ENCODE measurements at regions not wholly inside any gene's neighbourhood (a gene's known extent, or its start where the extent isn't known, plus 50 kb on each side); places are given as distances from the start of the nearest gene placed in this dataset.

DNA sequence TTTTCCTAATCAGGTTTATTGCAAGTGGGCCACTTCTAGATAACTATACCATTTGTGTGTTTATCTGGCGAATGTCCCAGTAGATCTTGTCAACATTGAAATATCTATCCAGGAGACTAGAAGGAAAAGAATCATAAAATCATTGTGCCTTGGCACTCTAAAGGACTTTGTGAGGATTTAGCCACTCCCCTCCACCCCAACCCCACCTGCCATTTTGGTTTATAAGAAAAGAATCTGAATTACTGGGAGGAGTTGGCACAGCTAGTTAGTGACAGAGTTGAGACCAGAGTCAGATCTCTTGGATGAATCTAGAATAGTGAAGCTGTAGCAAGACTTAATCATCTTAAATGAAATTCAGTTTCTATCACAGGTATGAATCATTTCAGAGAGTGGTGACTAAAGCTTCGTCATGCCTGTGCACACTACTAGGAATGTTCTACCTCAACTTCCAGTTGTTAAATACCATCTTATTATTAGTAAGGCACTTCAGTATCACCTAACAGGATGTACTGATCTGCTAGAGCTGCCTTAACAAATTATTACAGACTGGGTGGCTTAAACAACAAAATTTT lies 212.7 kb upstream of the SLC14A2 start:
- BruUV-seq (replicated peaks) = no TSS peak
- Histone ChIP-seq H3K27me3 (ENCODE audit: low read length) (no peaks in the 10 kb centered on the region), H3K9me3 (ENCODE audit: low read length) (no peaks in the 10 kb centered on the region), H3K9ac (ENCODE audit: low read length) (peak overlapping the region; percentile 47; the same call in 1 of the 2 replicates), H3K4me2 (ENCODE audit: low read length) (peak overlapping the region; percentile 45), H3K4me3 (ENCODE audit: low read length) (no peak overlapping the region), H4K20me1 (ENCODE audit: low read length) (no peaks in the 10 kb centered on the region), H3K27ac (ENCODE audit: low read length) (peak overlapping the region; percentile 94), H3K79me2 (ENCODE audit: low read length) (no peaks in the 10 kb centered on the region), H3K4me1 (ENCODE audit: insufficient read depth, low read length) (peaks cover 33% of the 10 kb centered on the region), H3K9me2 (replicated peaks; ENCODE audit: low read length) (no peaks in the 10 kb centered on the region), H3K36me3 (ENCODE audit: low read depth, low read length) (no peaks in the 10 kb centered on the region), H3F3A (ENCODE audit: low read length, unreplicated experiment) (peaks cover 4% of the 10 kb centered on the region), H2AFZ (ENCODE audit: low read length) (no peak overlapping the region)
- TF ChIP-seq EZH2 (IDR thresholded peaks at IDR 0.05; ENCODE audit: low read length, unreplicated experiment) = no peak
- no peak for TF ChIP-seq EZH2phosphoT487 (IDR thresholded peaks at IDR 0.05; ENCODE audit: borderline replicate concordance, low read length)
- TF ChIP-seq, protein P1, sequence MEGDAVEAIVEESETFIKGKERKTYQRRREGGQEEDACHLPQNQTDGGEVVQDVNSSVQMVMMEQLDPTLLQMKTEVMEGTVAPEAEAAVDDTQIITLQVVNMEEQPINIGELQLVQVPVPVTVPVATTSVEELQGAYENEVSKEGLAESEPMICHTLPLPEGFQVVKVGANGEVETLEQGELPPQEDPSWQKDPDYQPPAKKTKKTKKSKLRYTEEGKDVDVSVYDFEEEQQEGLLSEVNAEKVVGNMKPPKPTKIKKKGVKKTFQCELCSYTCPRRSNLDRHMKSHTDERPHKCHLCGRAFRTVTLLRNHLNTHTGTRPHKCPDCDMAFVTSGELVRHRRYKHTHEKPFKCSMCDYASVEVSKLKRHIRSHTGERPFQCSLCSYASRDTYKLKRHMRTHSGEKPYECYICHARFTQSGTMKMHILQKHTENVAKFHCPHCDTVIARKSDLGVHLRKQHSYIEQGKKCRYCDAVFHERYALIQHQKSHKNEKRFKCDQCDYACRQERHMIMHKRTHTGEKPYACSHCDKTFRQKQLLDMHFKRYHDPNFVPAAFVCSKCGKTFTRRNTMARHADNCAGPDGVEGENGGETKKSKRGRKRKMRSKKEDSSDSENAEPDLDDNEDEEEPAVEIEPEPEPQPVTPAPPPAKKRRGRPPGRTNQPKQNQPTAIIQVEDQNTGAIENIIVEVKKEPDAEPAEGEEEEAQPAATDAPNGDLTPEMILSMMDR (conservative IDR thresholded peaks at IDR 0.05; ENCODE audit: low read depth, low read length) = no peak
- ATAC-seq (peak; percentile 89), DNase-seq (peak; percentile 83)
- CTCF ChIA-PET = no interaction called here
- POLR2A ChIA-PET (ENCODE audit: unreplicated experiment) = no interaction called here
- intact Hi-C loops (cut with micrococcal nuclease) = no loop called here

DNA sequence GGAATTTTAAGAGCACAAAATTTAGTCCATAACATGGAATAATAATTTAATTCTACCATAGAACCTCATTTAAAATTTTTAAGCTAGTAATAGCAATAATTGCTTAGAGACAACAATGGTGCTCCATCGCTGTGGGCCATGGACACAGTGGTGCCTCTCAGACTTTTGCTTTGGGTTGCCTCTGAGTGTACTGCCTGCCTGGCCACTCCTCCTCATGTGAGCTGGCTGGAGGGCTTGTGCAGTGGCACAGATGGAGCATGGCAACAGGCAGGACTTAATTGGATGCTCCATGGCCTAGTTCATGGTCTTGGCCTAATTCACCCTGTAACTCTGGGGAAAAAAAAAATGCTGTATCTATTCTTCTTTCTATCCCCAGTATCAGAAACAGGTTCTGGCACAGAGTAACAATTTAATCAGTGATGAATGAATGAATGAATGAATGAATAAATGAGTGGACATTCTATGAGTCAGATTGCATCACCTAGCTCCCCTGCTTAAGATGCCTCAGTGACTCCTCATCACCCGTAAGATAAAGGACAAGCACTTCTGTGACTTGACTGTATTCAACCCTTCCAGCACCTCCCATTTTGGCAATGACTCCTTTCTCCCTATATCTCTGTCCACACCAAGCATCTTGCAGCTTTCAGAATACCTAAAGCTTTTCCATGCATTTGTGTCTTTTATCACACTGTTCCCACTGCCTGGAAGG lies 211.8 kb upstream of the SLC14A2 start:
- peak; percentile 25 for DNase-seq
- BruUV-seq (replicated peaks) = no TSS peak
- Histone ChIP-seq H3K4me1 (ENCODE audit: insufficient read depth, low read length) (peaks cover 28% of the 10 kb centered on the region), H4K20me1 (ENCODE audit: low read length) (no peaks in the 10 kb centered on the region), H3K9me3 (ENCODE audit: low read length) (no peaks in the 10 kb centered on the region), H2AFZ (ENCODE audit: low read length) (no peak overlapping the region), H3K9me2 (replicated peaks; ENCODE audit: low read length) (no peaks in the 10 kb centered on the region), H3K4me2 (ENCODE audit: low read length) (peak overlapping the region; percentile 45), H3K4me3 (ENCODE audit: low read length) (no peak overlapping the region), H3K79me2 (ENCODE audit: low read length) (no peaks in the 10 kb centered on the region), H3F3A (ENCODE audit: low read length, unreplicated experiment) (peaks cover 4% of the 10 kb centered on the region), H3K27me3 (ENCODE audit: low read length) (no peaks in the 10 kb centered on the region), H3K36me3 (ENCODE audit: low read depth, low read length) (no peaks in the 10 kb centered on the region), H3K27ac (ENCODE audit: low read length) (peak overlapping the region; percentile 94), H3K9ac (ENCODE audit: low read length) (peak overlapping the region; percentile 47; the same call in 1 of the 2 replicates)
- intact Hi-C loops (cut with micrococcal nuclease) = no loop called here
- no peak for TF ChIP-seq EZH2 (IDR thresholded peaks at IDR 0.05; ENCODE audit: low read length, unreplicated experiment)
- no peak for TF ChIP-seq EZH2phosphoT487 (IDR thresholded peaks at IDR 0.05; ENCODE audit: borderline replicate concordance, low read length)
- TF ChIP-seq, protein P1 (conservative IDR thresholded peaks at IDR 0.05; ENCODE audit: low read depth, low read length) = no peak
- ATAC-seq = no peak
- POLR2A ChIA-PET (ENCODE audit: unreplicated experiment) = no interaction called here
- CTCF ChIA-PET = no interaction called here

DNA sequence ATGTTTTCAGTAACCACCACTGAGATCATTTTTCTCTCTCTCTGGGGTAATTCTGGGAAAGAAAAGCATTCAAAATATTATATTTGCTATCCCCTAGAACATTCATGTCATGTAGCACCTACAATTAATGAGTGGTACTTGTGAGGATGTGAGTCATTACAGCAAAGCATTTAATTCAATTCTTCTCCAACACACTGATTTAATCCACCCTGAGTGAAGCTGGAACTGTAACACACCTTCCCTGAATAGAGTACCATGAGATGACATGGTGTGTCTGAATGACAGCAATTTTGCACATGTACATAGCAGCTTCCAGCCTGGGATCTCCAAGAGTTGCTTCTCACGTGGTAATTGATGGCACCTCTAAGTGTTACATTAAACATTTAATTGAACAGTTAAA lies 207.1 kb upstream of the SLC14A2 start:
- Histone ChIP-seq H3K27me3 (ENCODE audit: low read length) (no peaks in the 10 kb centered on the region), H3F3A (ENCODE audit: low read length, unreplicated experiment) (no peaks in the 10 kb centered on the region), H3K79me2 (ENCODE audit: low read length) (no peaks in the 10 kb centered on the region), H3K4me1 (ENCODE audit: insufficient read depth, low read length) (peaks cover 12% of the 10 kb centered on the region), H4K20me1 (ENCODE audit: low read length) (no peaks in the 10 kb centered on the region), H3K4me3 (ENCODE audit: low read length) (no peak overlapping the region), H3K4me2 (ENCODE audit: low read length) (no peak overlapping the region), H3K36me3 (ENCODE audit: low read depth, low read length) (no peaks in the 10 kb centered on the region), H3K9me2 (replicated peaks; ENCODE audit: low read length) (no peaks in the 10 kb centered on the region), H3K9ac (ENCODE audit: low read length) (no peak overlapping the region), H2AFZ (ENCODE audit: low read length) (no peak overlapping the region), H3K27ac (ENCODE audit: low read length) (no peak overlapping the region), H3K9me3 (ENCODE audit: low read length) (no peaks in the 10 kb centered on the region)
- intact Hi-C loops (cut with micrococcal nuclease) = no loop called here
- DNase-seq = no peak
- ChIA-PET POLR2A (ENCODE audit: unreplicated experiment) (no interaction called here), CTCF (no interaction called here)
- TF ChIP-seq EZH2phosphoT487 (IDR thresholded peaks at IDR 0.05; ENCODE audit: borderline replicate concordance, low read length) (no peak), EZH2 (IDR thresholded peaks at IDR 0.05; ENCODE audit: low read length, unreplicated experiment) (no peak)
- TF ChIP-seq, protein P1 (conservative IDR thresholded peaks at IDR 0.05; ENCODE audit: low read depth, low read length) = no peak
- ATAC-seq = no peak
- BruUV-seq (replicated peaks) = no TSS peak

Data from PC-3 (cell line).